Suppressor macrophage treated with lipopolysaccharide for 4 hours (primary cell): ENCODE measurements at regions not wholly inside any gene's neighbourhood (a gene's known extent, or its start where the extent isn't known, plus 50 kb on each side); places are given as distances from the start of the nearest gene placed in this dataset.

Experiments used
- DNase-seq: peaks from one replicate; pipeline ENCODE4 v3.0.0-alpha.2; 2020

GRCh38 chr16:54431041-54431996, 144.7 kb upstream of the IRX3 start:
- no peak for DNase-seq

GRCh38 chr16:54430491-54431030, 144.0 kb upstream of the IRX3 start:
- DNase-seq, result no peak

GRCh38 chr16:54429029-54429428, 142.4 kb upstream of the IRX3 start:
- no peak for DNase-seq

DNA sequence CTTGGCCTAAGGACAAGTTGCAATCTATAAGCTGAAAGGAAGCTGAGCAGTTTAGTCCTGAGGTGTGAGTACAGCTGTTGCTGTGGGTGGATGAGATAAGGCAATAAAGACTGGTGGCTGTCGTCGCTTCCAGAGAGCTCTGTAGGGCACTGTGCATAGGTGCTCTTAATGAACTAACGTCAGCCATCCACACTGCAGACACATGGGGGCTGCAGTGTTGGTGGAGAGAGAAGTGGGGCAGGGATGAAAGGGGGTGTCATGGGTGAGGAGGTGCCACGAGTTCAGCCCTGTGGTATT, 139.9 kb upstream of the IRX3 start:
- DNase-seq, result no peak

- DNase-seq, result no peak
Measured at GRCh38 chr16:54425681-54426552, 139.3 kb upstream of the IRX3 start.

GRCh38 chr16:54425068-54425467, 138.5 kb upstream of the IRX3 start:
- no peak for DNase-seq

DNA sequence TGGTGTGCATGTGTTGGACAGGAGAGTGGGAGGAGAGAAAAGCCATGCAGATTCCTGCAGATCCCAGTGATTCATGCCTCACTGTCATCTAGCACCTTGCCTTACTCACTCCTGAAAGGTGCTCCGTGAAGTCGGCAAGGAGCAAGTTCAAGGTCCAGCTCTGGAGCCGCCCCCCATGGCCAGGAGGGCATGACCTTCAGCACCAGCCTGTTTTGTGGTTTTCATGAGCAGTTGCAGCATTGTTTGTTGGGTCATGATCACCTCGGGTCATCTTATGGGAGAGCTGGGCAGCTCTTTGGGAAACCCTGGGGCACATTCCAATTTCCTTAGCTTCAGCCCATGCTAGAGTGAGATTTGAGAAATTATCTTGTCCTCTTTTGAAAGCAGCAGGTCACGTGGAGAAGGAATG, 137.5 kb upstream of the IRX3 start:
- DNase-seq, result no peak

DNA sequence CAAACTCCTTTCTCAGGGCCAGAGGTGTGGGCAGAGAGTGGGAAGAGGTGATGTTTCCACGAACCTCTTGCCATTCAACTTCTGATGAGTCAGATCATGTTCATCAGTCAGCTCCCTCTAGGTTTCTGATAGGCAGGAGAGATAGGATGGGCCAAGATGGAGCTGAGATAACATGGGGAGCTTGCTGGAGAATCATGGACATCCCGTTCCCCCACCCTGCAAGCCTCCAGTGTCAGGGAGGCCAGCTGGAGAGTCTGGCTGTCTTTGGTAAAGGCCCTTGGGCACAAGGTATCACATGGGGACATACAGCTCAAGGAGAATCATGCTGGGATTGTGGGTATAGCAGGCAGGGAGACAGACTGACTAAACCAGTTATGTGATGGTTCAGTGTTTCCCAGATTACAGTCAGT, 136.0 kb upstream of the IRX3 start:
- DNase-seq, result no peak

- no peak for DNase-seq
Measured at GRCh38 chr16:54422159-54422558, 135.6 kb upstream of the IRX3 start.

DNA sequence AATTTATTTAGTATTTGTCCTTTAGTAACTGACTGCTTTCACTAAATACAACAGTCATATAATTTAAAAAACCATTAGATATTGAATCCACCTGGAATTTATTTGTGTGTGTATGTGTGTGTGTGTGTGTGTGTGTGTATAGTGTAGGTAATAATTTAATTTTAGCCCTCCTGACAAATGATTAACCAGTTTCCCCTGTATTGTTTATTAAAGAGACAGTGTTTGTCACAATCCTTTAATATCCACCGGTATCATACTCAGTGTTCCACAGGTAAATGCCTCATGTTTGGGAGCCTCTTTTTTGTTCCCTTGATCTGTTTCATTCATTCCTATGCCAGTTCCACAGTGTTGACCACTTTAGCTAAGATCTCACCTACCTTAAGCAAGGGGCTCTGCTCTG, 134.6 kb upstream of the IRX3 start:
- DNase-seq, result no peak

GRCh38 chr16:54418903-54419302, 132.3 kb upstream of the IRX3 start:
- DNase-seq, result no peak

DNA sequence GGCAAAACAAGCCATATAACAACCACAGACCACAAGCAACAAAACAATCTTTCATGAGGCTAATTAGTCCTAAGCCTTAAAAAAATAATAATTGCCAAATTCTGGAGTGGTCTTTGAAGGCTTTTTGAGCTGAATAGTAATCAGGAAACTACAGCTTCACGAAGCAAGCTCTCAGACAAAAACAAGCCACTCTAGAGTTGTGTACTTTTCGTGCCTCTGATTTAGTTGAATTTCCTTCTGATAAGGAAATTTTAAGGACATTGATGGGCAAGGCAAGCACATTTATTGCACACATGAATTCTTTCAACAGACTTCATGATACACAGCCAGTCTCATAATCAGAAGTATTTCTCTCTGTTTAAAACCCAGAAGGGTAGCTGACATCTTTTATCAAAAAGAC, 130.8 kb upstream of the IRX3 start:
- no peak for DNase-seq

- no peak for DNase-seq
Measured at GRCh38 chr16:54414671-54415070, 128.1 kb upstream of the IRX3 start.

DNA sequence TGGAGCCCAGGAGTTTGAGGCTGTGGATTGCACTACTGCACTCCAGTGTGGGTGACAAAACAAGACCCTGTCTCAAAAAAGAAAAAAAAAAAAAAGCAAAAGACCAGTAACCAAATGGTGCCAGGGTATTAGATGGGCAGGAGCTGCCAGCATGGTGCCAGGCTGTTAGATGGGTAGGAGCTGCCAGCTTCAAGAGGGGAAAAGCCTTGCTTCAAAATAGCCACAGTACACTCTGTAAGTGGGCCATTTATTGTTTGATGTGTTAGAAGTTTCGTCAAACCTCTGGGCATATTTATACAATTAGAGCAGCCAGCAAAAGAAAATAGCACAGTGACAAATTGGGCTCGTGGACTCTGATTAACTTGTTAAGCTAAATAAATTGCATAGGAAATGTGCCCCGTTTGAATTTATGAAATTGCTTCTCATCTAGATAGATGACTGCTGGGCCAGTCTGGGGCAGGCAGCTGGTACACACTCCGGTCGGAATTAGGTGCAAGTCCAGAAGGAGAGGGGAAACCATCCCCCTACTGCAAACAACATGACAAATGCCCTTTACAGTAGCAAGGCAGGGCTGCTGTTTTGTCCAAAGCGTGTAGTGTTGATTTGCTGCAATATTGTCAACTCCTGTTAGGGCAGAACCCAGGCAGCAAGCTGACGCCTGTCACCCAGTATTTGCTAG, 126.3 kb upstream of the IRX3 start:
- DNase-seq, result no peak

GRCh38 chr16:54412037-54412436, 125.5 kb upstream of the IRX3 start:
- DNase-seq, result no peak

DNA sequence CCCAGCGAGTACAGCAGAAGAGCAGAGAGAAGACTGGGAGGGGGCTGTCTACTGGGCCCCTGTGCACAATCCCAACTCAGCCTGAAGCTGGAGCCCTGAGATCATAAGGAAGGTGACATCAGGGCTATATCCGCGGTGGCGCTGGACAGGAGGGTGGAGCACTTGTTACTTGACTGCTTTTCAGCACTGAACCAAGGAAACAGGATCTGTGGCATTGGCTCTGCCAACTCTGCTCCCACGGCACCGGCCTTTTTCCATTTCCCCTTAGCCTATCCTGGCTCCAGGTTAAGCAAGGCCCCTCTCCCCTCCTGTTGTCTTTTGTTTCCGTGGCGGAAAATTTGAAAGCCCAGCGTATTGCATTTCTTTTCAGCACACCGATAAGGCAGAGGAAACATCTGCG, 125.0 kb upstream of the IRX3 start:
- DNase-seq, result no peak

GRCh38 chr16:54409982-54410381, 123.4 kb upstream of the IRX3 start:
- no peak for DNase-seq

- no peak for DNase-seq
Measured at GRCh38 chr16:54407596-54407995, 121.0 kb upstream of the IRX3 start.

DNA sequence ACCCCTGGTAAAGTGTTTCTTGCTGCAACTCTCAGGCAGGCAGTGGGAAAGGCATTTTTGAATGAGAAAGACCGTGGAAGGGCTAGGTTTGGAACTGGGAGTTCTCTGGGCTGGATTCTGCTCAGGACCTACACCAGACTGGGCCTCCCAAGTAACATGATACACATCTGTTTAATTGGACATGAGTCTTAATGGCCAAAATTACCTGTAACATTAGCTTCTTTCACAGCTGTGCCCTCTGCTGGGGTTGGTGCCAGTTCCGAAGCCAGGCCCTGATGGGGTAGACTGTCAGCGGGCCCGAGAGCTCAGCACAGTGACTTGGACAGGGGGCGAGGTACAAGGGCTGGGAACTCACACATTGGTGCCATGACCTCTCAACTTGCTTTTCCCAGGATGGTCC, 118.9 kb upstream of the IRX3 start:
- no peak for DNase-seq

- DNase-seq, result no peak
Measured at GRCh38 chr16:54403580-54403979, 117.0 kb upstream of the IRX3 start.

- DNase-seq, result no peak
Measured at GRCh38 chr16:54402873-54403272, 116.3 kb upstream of the IRX3 start.

GRCh38 chr16:54402270-54402669, 115.7 kb upstream of the IRX3 start:
- no peak for DNase-seq

DNA sequence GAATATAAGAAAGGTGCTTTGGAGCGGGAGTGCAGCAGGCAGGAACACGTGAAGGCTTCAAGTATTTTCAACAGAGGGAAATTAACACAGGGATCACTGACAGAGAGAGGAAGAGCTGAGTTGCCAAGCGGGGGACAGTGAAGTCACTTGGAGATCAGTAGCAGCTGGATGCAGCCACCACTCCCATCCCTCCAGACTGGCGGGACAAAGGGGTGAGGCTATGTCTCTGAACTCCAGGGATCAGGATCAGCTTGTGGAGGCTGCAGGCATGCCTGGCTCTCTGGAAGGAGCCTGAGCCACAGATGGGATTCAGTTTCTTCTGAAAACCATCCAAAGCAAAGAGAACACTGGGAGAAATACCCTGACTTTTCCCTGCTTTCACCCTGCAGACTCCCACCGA, 113.7 kb upstream of the IRX3 start:
- DNase-seq, result no peak
